Astrocyte (in vitro differentiated cells and primary cell): ENCODE measurements at regions not wholly inside any gene's neighbourhood (a gene's known extent, or its start where the extent isn't known, plus 50 kb on each side); places are given as distances from the start of the nearest gene placed in this dataset.

Experiments used
- DNase-seq: peaks from one replicate; pipeline ENCODE4 v3.0.0-alpha.2; 2010; ENCODE audit warnings: low read depth
- FAIRE-seq: peaks from 2 replicates; lab custom pipeline; 2011; peaks lifted over from hg19 to GRCh38; lab: Jason Lieb, UNC
- H2AFZ ChIP-seq: 2 replicates; pipeline ENCODE4 v1.6.0; 2012; ENCODE audit warnings: low read depth, low read length, inconsistent platforms
- H3K27ac ChIP-seq: 2 replicates; pipeline ENCODE4 v1.5.1; 2011; ENCODE audit warnings: low read depth, low read length, inconsistent platforms
- H3K27me3 ChIP-seq: 2 replicates; pipeline ENCODE4 v1.6.0; 2011; ENCODE audit warnings: low read length, inconsistent platforms; ENCODE audit not compliant: insufficient read depth
- H3K36me3 ChIP-seq: 2 replicates; pipeline ENCODE4 v1.5.1; 2011; ENCODE audit warnings: low read length, inconsistent platforms; ENCODE audit not compliant: insufficient read depth
- H3K4me1 ChIP-seq: 2 replicates; pipeline ENCODE4 v1.5.1; 2011; ENCODE audit warnings: low read length, inconsistent platforms; ENCODE audit not compliant: insufficient read depth
- H3K4me2 ChIP-seq: 2 replicates; pipeline ENCODE4 v1.6.0; 2012; ENCODE audit warnings: low read length, inconsistent platforms
- H3K4me3 ChIP-seq: 2 replicates; pipeline ENCODE4 v1.5.1; 2011; ENCODE audit warnings: low read depth, mild to moderate bottlenecking, low read length, inconsistent platforms; ENCODE audit not compliant: insufficient read depth
- H3K79me2 ChIP-seq: 2 replicates; pipeline ENCODE4 v1.6.0; 2012; ENCODE audit warnings: mild to moderate bottlenecking, low read length, inconsistent platforms; ENCODE audit not compliant: insufficient read depth
- H3K9ac ChIP-seq: 2 replicates; pipeline ENCODE4 v1.6.0; 2012; ENCODE audit warnings: mild to moderate bottlenecking, low read length, inconsistent platforms
- H3K9me3 ChIP-seq: 2 replicates; pipeline ENCODE4 v1.5.1; 2012; ENCODE audit warnings: low read depth, mild to moderate bottlenecking, low read length, inconsistent platforms; ENCODE audit not compliant: insufficient read depth
- H4K20me1 ChIP-seq: 2 replicates; pipeline ENCODE4 v1.6.0; 2012; ENCODE audit warnings: low read length, inconsistent platforms; ENCODE audit not compliant: insufficient read depth
- H3K27ac Mint-ChIP-seq: one replicate; pipeline ENCODE4 v1.8.0; 2021; ENCODE audit warnings: mild to moderate bottlenecking, mixed read lengths; ENCODE audit not compliant: unreplicated experiment
- H3K27me3 Mint-ChIP-seq: one replicate; pipeline ENCODE4 v1.8.0; 2021; ENCODE audit warnings: low read depth, mixed read lengths; ENCODE audit not compliant: unreplicated experiment
- H3K36me3 Mint-ChIP-seq: one replicate; pipeline ENCODE4 v1.8.0; 2021; ENCODE audit warnings: low read depth, mixed read lengths; ENCODE audit not compliant: unreplicated experiment
- H3K4me1 Mint-ChIP-seq: one replicate; pipeline ENCODE4 v1.8.0; 2021; ENCODE audit warnings: low read depth, mixed read lengths; ENCODE audit not compliant: unreplicated experiment
- H3K4me3 Mint-ChIP-seq: one replicate; pipeline ENCODE4 v1.8.0; 2021; ENCODE audit warnings: mild to moderate bottlenecking, moderate library complexity, mixed read lengths; ENCODE audit not compliant: unreplicated experiment
- H3K9me3 Mint-ChIP-seq: one replicate; pipeline ENCODE4 v1.8.0; 2021; ENCODE audit warnings: mild to moderate bottlenecking, mixed read lengths; ENCODE audit not compliant: unreplicated experiment
- CTCF ChIP-seq: IDR thresholded peaks from 2 replicates; pipeline ENCODE4 v1.5.1; 2011; ENCODE audit warnings: low read depth, mild to moderate bottlenecking, inconsistent platforms, low read length, moderate library complexity; ENCODE audit not compliant: insufficient read depth
- EZH2 ChIP-seq: IDR thresholded peaks from 2 replicates; pipeline ENCODE4 v1.6.1; 2012; ENCODE audit warnings: mild to moderate bottlenecking, low read length, inconsistent platforms; ENCODE audit not compliant: insufficient read depth

GRCh38 chr6:17015551-17016381, 86.1 kb upstream of the STMND1 start:
- no peak overlapping the region for H3K9ac ChIP-seq
- no peaks in the 10 kb centered on the region for H3K9me3 Mint-ChIP-seq
- H4K20me1 ChIP-seq, result no peaks in the 10 kb centered on the region
- H3K4me3 Mint-ChIP-seq, result no peak overlapping the region
- no peaks in the 10 kb centered on the region for H3K27me3 ChIP-seq
- peaks cover 21% of the 10 kb centered on the region for H3K4me1 Mint-ChIP-seq
- no peak for TF ChIP-seq CTCF
- no peak for TF ChIP-seq EZH2
- no peaks in the 10 kb centered on the region for H3K79me2 ChIP-seq
- H3K36me3 Mint-ChIP-seq, result peaks cover 2% of the 10 kb centered on the region
- peak overlapping the region; percentile 82 for H2AFZ ChIP-seq
- no peak overlapping the region for H3K27ac Mint-ChIP-seq
- H3K27me3 Mint-ChIP-seq, result no peaks in the 10 kb centered on the region
- FAIRE-seq, result no peak
- no peaks in the 10 kb centered on the region for H3K9me3 ChIP-seq
- no peak for DNase-seq
- H3K36me3 ChIP-seq, result no peaks in the 10 kb centered on the region
- H3K4me3 ChIP-seq, result peak overlapping the region; percentile 15
- peak overlapping the region; percentile 68 for H3K27ac ChIP-seq
- peaks cover 29% of the 10 kb centered on the region for H3K4me1 ChIP-seq
- H3K4me2 ChIP-seq, result peak overlapping the region; percentile 48

GRCh38 chr6:17015144-17015543, 86.7 kb upstream of the STMND1 start:
- H3K9me3 Mint-ChIP-seq, result peaks cover 2% of the 10 kb centered on the region
- TF ChIP-seq EZH2, result no peak
- TF ChIP-seq CTCF, result no peak
- peaks cover 2% of the 10 kb centered on the region for H3K36me3 Mint-ChIP-seq
- no peaks in the 10 kb centered on the region for H3K79me2 ChIP-seq
- peaks cover 21% of the 10 kb centered on the region for H3K4me1 Mint-ChIP-seq
- peaks cover 29% of the 10 kb centered on the region for H3K4me1 ChIP-seq
- H3K27me3 ChIP-seq, result no peaks in the 10 kb centered on the region
- H3K9ac ChIP-seq, result peak overlapping the region; percentile 8
- no peak overlapping the region for H3K4me3 ChIP-seq
- H4K20me1 ChIP-seq, result no peaks in the 10 kb centered on the region
- no peaks in the 10 kb centered on the region for H3K9me3 ChIP-seq
- H3K27ac ChIP-seq, result peak overlapping the region; percentile 68
- H3K4me3 Mint-ChIP-seq, result no peak overlapping the region
- no peaks in the 10 kb centered on the region for H3K27me3 Mint-ChIP-seq
- H2AFZ ChIP-seq, result no peak overlapping the region
- peak; percentile 96 for DNase-seq
- H3K4me2 ChIP-seq, result peak overlapping the region; percentile 48
- H3K27ac Mint-ChIP-seq, result peak overlapping the region; percentile 86
- no peaks in the 10 kb centered on the region for H3K36me3 ChIP-seq
- peak; percentile 79 for FAIRE-seq

- Mint-ChIP-seq H3K27me3 (no peaks in the 10 kb centered on the region), H3K4me3 (peak overlapping the region; percentile 2), H3K36me3 (peaks cover 2% of the 10 kb centered on the region), H3K4me1 (peaks cover 21% of the 10 kb centered on the region), H3K27ac (no peak overlapping the region), H3K9me3 (peaks cover 2% of the 10 kb centered on the region)
- TF ChIP-seq CTCF (no peak), EZH2 (no peak)
- FAIRE-seq (peak; percentile 87), DNase-seq (peak; percentile 90)
- Histone ChIP-seq H3K4me3 (no peak overlapping the region), H3K4me1 (peaks cover 29% of the 10 kb centered on the region), H2AFZ (no peak overlapping the region), H3K27ac (peak overlapping the region; percentile 85), H3K4me2 (peak overlapping the region; percentile 54), H4K20me1 (no peaks in the 10 kb centered on the region), H3K36me3 (no peaks in the 10 kb centered on the region), H3K27me3 (no peaks in the 10 kb centered on the region), H3K9me3 (no peaks in the 10 kb centered on the region), H3K79me2 (no peaks in the 10 kb centered on the region), H3K9ac (peak overlapping the region; percentile 53)
Observed at GRCh38 chr6:17013701-17014100, 88.1 kb upstream of the STMND1 start.
